ENCODE measurements at regions not wholly inside any gene's neighbourhood (a gene's known extent, or its start where the extent isn't known, plus 50 kb on each side); places are given as distances from the start of the nearest gene placed in this dataset.

DNA sequence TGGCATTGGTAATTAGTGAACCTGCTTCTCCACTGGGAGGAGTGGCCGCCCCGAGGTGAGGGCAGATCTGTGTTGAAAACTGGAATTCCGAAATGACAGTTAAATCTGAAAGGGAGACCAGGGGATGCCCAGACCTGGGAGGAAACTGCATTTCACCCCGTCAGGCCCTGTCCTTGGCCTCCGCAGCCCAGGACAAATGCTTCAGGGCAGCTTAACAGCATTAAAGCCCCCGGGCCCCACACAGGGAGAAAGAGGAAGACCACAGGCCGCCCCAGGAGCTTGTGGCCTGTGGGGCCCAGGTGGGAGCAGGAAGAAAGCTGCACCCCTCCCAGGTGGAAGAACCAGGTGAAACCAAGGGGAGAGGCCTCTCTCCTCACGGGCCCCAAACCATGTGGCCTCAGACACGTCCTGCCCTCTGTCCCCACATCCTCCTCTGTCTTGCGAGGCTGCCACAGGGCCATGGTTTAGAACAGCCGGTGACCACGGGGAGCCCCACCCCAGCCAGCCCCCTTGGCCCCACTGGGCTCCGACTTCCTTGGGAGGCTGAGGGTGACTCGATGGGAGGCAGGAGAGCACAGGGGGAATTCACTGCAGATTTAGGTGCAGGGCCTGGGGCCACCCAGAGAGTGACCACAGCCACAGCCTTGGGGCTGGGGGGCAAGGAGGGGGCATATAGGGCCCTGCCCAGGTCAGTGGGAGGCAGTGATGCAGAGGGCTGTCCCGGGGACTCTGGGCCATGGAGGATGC lies 265.4 kb downstream of the ADGRD1 start:
- no peak for DNase-seq
- intact Hi-C loops (cut with DNase I), result no loop called here
- H3K9me3 ChIP-seq, result no peaks in the 10 kb centered on the region
- TF ChIP-seq POLR2A (IDR thresholded peaks at IDR 0.05), result no peak
- TF ChIP-seq, protein P1, sequence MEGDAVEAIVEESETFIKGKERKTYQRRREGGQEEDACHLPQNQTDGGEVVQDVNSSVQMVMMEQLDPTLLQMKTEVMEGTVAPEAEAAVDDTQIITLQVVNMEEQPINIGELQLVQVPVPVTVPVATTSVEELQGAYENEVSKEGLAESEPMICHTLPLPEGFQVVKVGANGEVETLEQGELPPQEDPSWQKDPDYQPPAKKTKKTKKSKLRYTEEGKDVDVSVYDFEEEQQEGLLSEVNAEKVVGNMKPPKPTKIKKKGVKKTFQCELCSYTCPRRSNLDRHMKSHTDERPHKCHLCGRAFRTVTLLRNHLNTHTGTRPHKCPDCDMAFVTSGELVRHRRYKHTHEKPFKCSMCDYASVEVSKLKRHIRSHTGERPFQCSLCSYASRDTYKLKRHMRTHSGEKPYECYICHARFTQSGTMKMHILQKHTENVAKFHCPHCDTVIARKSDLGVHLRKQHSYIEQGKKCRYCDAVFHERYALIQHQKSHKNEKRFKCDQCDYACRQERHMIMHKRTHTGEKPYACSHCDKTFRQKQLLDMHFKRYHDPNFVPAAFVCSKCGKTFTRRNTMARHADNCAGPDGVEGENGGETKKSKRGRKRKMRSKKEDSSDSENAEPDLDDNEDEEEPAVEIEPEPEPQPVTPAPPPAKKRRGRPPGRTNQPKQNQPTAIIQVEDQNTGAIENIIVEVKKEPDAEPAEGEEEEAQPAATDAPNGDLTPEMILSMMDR (IDR thresholded peaks at IDR 0.05), result no peak
- peaks cover 0 to 55% (median 0%) of the 10 kb centered on the region in 4 donors for H3K27me3 ChIP-seq
- H3K4me3 ChIP-seq, result no peak overlapping the region
- 35 to 68% methylated on average over 3 to 8 of the region's 15 CpGs for WGBS, 2 donors
- peaks cover 0 to 20% (median 6%) of the 10 kb centered on the region in 3 donors for H3K4me1 ChIP-seq
- H3K27ac ChIP-seq, result no peak overlapping the region
- H3K36me3 ChIP-seq, result no peaks in the 10 kb centered on the region

GRCh38 chr12:131219670-131220330 lies 266.1 kb downstream of the ADGRD1 start:
- Histone ChIP-seq H3K9me3 (no peaks in the 10 kb centered on the region), H3K4me3 (no peak overlapping the region), H3K4me1 (peaks cover 0 to 20% (median 6%) of the 10 kb centered on the region in 3 donors), H3K36me3 (no peaks in the 10 kb centered on the region), H3K27me3 (peaks cover 0 to 58% (median 0%) of the 10 kb centered on the region in 4 donors), H3K27ac (no peak overlapping the region)
- DNase-seq, result no peak
- intact Hi-C loops (cut with DNase I), result no loop called here
- 60 to 82% methylated on average over 1 to 5 of the region's 11 CpGs for WGBS, 2 donors
- no peak for TF ChIP-seq POLR2A (IDR thresholded peaks at IDR 0.05)
- TF ChIP-seq, protein P1 (IDR thresholded peaks at IDR 0.05), result no peak

GRCh38 chr12:131220331-131220685 lies 266.6 kb downstream of the ADGRD1 start:
- 100% methylated on average over 1 of the region's 6 CpGs; no CpG with 5 or more reads in 1 of the 2 donors for WGBS, 2 donors
- no peak for TF ChIP-seq POLR2A (IDR thresholded peaks at IDR 0.05)
- TF ChIP-seq, protein P1 (IDR thresholded peaks at IDR 0.05), result no peak
- no peak for DNase-seq
- peaks cover 0 to 20% (median 6%) of the 10 kb centered on the region in 3 donors for H3K4me1 ChIP-seq
- peaks cover 0 to 58% (median 0%) of the 10 kb centered on the region in 4 donors for H3K27me3 ChIP-seq
- no peaks in the 10 kb centered on the region for H3K36me3 ChIP-seq
- no peak overlapping the region for H3K4me3 ChIP-seq
- H3K9me3 ChIP-seq, result no peaks in the 10 kb centered on the region
- intact Hi-C loops (cut with DNase I), result no loop called here
- H3K27ac ChIP-seq, result no peak overlapping the region

GRCh38 chr12:131221061-131221956 lies 267.6 kb downstream of the ADGRD1 start:
- H3K4me3 ChIP-seq, result no peak overlapping the region
- H3K27ac ChIP-seq, result no peak overlapping the region
- TF ChIP-seq, protein P1 (IDR thresholded peaks at IDR 0.05), result no peak
- TF ChIP-seq POLR2A (IDR thresholded peaks at IDR 0.05), result no peak
- H3K9me3 ChIP-seq, result no peaks in the 10 kb centered on the region
- DNase-seq, result no peak
- peaks cover 0 to 58% (median 0%) of the 10 kb centered on the region in 4 donors for H3K27me3 ChIP-seq
- H3K36me3 ChIP-seq, result no peaks in the 10 kb centered on the region
- peaks cover 0 to 20% (median 6%) of the 10 kb centered on the region in 3 donors for H3K4me1 ChIP-seq
- 61 to 71% methylated on average over 4 of the region's 17 CpGs for WGBS, 2 donors
- intact Hi-C loops (cut with DNase I), result no loop called here

All from esophagus squamous epithelium (tissue), 5 donors.